ENCODE measurements at regions not wholly inside any gene's neighbourhood (a gene's known extent, or its start where the extent isn't known, plus 50 kb on each side); places are given as distances from the start of the nearest gene placed in this dataset.

GRCh38 chr13:72181661-72182060 lies 314.7 kb upstream of the DACH1 start:
- TF ChIP-seq ZFYVE20 (CRISPR knock-in tag; IDR thresholded peaks at IDR 0.05; ENCODE audit: borderline replicate concordance, low read depth), result no peak
- no peak for TF ChIP-seq SMC3 (IDR thresholded peaks at IDR 0.05; ENCODE audit: low read length)
- no peak for TF ChIP-seq PHF20 (CRISPR knock-in tag; IDR thresholded peaks at IDR 0.05)
- no peak for TF ChIP-seq RAD21 (CRISPR knock-in tag; IDR thresholded peaks at IDR 0.05)
- TF ChIP-seq JUN (CRISPR knock-in tag; IDR thresholded peaks at IDR 0.05), result no peak
- no peak for TF ChIP-seq ZNF746 (CRISPR knock-in tag; IDR thresholded peaks at IDR 0.05)
